Stimulated activated CD4-positive, alpha-beta T cell treated with anti-CD3 and anti-CD28 coated beads, Interleukin-2, amount 100 ng/mL, for 48 hours (primary cell): ENCODE measurements at regions not wholly inside any gene's neighbourhood (a gene's known extent, or its start where the extent isn't known, plus 50 kb on each side); places are given as distances from the start of the nearest gene placed in this dataset.
"Not testable (repeated sequence)": the region's sequence is repeated elsewhere in the genome, so short reads cannot be mapped to it uniquely, and the experiment has no call there.

Experiments
- DNase-seq, 2 donors: peaks; one replicate each; pipeline ENCODE4 v3.0.0-alpha.2; 2020

DNA sequence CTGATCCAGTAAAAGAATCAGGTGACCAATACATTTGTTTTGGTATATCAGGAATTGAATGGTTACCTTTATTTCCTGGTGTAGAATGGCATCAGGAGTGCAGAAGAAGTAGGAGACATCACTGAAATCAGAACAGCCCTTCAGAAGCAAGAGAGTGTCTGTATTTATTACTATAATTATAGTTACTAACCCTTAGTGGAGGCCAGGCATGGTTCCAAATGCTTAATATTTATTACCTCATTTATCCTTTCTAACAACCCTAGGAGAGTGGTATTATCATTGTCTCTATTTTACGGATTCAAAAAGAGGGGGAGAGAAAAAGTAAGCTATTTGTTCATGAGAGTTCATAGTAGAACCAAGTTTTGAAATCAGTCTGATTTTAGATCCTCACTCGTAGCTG is 1292.9 kb downstream of the PCDH9 start:
- DNase-seq: no peak

GRCh38 chr13:65936249-65936648 is 1293.9 kb downstream of the PCDH9 start:
- no peak for DNase-seq

GRCh38 chr13:65932587-65933239 is 1297.4 kb downstream of the PCDH9 start:
- DNase-seq: no peak

DNA sequence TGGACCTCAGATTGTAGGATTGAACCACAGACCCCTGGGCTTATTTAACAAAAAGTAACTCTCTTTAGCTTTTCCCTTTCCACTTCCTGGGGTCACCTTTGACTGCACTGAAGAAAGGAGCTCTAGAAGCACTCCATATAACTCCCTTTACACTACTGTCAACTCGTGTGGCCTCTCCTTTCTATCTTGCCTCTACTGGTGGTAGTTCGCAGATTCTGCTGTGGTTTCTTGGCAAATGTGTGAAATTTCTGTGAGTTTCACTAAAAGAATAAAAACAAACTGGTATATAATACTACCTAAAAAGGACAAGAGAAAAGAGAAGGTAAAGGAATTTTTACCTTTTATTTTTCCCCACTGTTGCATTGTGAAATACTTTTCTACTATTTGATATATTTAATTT is 1298.1 kb downstream of the PCDH9 start:
- no peak for DNase-seq

GRCh38 chr13:65929436-65929835 is 1300.7 kb downstream of the PCDH9 start:
- DNase-seq: no peak

- no peak for DNase-seq
These were observed 1303.4 kb downstream of the PCDH9 start for GRCh38 chr13:65926750-65927171.

- not testable (repeated sequence) for DNase-seq
These were observed 1307.3 kb downstream of the PCDH9 start for GRCh38 chr13:65922846-65923245.

DNA sequence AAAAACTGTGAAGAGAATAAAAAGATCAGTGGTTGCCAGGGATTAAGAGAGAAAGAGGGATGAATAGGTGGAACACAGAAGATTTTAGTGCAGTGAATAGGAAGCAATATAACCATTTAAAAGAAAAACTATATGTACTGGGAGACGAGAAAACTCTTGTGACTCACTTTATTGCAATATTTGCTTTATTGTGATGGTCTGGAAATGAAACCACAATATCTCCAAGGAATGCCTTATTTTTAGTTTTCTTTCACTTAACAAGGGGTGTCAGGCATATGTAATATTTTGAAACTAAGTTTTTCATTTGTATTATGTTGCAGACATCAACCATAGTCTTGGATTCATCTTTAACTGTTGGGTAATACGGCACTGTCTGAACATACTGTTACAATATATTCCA is 1308.2 kb downstream of the PCDH9 start:
- no peak for DNase-seq

- no peak for DNase-seq
These were observed 1312.4 kb downstream of the PCDH9 start for GRCh38 chr13:65917731-65918130.

GRCh38 chr13:65915195-65915594 is 1314.9 kb downstream of the PCDH9 start:
- no peak for DNase-seq

DNA sequence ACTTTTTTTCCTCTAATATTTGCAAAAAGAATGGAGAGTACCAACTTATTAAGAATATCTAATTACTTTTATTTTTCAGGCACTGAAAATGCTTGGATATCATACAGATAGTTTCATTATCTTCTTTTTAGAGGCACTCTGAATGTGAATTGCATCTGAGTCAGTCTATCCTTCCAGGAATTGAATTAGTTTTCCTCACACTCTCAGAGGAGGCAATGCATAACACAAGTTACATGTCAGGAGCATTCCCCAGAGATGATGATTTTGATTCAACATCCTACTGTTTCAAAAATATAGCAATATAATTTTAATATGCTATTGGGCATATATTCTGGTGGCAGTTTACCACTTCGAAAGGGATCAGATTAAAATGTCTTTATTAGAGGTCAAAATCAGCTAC is 1315.4 kb downstream of the PCDH9 start:
- DNase-seq: no peak

DNA sequence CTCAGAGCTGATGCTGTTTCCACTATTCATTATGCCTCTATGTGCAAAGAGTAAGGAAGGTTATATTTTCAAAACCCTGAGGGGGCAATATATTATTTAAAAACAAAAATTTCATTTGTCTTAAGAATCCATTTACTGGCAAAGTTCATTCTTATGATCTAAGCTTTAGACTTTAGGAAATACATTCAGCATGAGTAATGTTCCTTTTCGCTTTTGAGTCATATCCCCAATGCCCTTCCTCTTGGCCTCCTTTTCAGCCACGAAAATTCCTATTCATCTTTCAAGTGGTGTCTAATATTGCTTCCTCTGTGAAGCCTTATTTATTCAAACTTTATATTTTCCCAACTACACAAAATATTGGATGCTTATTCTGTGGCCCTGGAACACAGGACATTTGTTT is 1317.0 kb downstream of the PCDH9 start:
- no peak for DNase-seq

DNA sequence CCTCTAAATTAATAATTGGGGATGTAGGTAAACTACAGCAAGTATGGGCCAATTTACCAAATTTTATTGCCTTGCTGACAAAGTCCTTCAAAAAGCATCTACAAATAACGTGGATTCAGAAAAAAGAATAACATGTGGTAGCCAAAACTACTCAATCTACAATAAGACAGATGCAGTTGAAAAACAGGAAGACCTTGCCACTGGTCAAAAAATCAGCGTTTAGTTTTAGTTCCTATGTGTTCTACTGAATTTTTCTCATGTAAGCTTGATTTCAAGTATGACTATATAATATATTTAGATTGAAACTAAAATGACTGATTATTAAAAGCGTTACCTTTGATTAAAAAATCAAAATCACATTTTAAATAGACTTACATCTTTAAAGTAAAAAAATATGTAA is 1317.6 kb downstream of the PCDH9 start:
- DNase-seq: no peak

DNA sequence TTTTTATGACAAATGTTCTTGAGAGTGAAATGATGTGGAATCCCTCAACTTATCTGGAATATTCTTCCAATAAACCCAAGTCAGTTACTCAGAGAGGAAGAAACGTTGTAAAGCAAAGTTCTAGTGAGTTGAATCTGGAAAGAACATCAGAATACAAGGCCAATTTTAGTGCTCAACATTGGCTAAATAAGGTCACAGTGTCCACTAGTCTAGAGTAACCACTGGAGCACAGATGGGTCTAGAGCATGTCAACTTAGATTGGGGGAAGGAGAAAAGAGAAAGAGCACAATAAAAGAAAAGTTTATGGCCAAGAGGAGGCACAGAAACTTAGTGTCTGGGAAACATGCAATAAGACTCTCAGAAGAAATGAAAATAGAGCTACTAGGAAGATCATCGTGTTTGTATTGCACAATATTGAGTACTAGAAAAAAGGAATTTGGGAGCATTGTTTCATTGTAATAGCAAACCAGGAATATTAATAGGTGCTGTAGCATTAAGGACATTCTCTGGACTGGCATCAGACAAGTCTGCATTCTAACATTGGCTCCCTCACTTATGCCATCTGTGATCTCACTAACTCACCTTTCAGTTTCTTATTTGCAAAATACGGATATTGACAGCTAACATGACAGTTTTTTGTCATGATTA is 1318.5 kb downstream of the PCDH9 start:
- no peak for DNase-seq

- no peak for DNase-seq
These were observed 1320.6 kb downstream of the PCDH9 start for GRCh38 chr13:65909501-65909900.

- DNase-seq: no peak
These were observed 1322.2 kb downstream of the PCDH9 start for GRCh38 chr13:65907666-65908525.

DNA sequence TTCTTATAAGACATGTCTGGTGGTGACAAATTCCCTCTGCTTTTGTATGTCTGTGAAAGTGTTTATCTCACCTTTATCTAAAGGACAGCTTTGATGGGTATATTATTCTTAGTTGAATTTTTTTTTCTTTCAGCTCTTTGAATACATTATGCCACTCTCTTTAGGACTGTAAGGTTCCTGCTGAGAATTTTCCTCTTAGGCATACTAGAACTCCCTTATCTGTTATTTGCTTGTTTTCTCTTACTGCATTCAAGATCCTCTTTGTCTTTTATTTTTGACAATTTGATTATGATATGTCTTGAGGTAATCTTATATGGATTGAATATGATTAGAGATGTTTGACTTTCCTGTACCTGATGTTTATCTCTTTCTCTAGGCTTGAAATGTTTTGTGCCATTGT is 1328.4 kb downstream of the PCDH9 start:
- no peak for DNase-seq

DNA sequence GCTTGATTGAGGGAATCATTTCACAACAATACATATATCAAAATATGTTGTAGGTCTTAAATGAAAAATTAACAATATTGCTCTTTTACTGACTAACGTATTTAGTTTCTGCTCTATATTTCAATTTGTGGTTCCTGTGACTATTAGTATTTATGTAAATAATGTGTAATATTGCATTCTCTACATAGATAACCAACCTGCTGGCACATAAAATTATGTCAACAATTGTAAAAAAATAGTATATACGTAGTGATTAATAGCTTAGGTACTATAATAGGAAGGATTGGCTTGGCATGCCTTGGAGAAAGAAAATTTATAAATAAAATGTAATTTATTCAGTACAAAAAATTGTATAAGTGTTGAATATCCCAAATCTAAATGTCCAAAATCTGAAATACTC is 1336.1 kb downstream of the PCDH9 start:
- no peak for DNase-seq

DNA sequence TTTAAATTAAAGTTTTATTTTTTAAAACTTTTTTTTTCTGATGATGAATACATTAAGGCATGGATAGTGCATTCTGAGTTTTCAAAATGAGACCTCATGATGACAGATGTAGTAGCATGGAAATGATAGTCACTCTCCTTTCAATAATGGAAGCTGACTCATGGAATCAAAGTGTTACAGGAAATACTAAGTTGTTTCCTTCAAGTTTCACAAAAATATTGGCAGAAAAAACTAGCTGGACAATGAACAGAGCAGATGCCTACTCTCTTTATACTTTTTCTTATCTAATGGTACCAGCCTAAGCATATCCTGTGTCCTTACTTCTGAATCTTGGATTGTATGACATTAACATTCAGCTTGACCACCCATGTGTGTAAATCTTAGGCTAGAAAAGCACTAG is 1337.3 kb downstream of the PCDH9 start:
- DNase-seq: no peak

GRCh38 chr13:65889368-65889767 is 1340.8 kb downstream of the PCDH9 start:
- no peak for DNase-seq

DNA sequence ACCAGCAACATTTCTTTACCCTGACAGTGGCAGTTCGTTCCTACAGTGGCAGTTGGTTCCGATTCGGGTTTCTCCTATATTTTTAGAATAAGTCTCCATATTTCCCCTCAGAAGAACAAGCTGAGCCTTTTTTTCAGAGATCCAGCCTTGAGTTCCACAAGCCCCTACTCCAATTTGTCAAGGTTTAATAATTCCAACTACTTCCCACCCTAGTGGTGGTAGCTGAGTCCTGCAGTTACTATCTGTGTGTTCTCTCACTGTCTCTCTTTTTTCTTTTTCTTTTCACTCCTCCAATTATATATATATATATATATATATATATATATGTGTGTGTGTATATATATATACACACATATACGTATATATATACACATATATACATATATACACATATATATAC is 1347.3 kb downstream of the PCDH9 start:
- DNase-seq: no peak

DNA sequence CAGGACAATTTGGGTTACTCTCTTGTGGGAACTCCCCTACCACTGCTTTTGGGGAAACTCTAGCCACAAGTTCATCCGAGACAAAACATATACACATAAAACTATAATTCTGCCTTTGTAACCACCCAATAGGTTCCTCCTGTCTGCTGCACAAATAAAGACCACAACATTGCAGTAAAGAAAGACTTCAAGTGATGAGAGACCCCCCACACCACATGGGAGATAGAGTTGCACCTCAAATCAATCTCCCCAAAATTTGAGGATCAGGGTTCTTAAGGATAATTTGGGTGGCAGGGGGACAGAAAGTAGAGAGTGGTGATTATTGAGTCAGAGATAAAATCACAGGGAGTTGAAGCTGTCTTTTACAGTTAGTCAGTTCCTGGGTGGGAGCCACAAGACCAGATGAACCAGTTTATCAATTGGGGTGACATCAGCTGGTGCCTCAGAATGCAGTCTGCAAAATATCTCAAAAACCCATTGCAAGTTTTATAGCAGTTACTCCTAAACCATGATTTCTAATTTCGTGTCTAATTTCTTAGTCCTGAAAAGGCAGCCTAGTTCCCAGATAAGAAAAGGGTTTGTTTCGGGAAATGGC is 1348.5 kb downstream of the PCDH9 start:
- DNase-seq: no peak

DNA sequence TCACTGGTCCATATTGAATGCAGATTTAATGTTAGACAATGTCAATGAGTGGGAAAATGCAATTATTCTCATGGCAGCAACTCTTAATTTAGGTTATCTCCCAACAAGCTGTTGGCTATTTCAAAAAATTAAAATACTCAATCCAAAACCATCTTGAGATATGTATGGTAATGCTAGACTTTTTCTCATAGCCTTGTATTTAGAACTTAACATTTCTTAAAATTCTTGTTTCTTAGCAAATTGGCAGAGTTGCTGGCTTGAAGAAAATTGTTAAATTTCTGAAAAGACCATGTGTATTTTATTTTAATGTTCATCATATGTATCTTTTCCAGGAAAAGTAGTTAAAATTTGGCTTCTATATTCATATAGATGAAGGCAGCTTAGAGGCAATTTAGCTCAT is 1355.1 kb downstream of the PCDH9 start:
- no peak for DNase-seq

DNA sequence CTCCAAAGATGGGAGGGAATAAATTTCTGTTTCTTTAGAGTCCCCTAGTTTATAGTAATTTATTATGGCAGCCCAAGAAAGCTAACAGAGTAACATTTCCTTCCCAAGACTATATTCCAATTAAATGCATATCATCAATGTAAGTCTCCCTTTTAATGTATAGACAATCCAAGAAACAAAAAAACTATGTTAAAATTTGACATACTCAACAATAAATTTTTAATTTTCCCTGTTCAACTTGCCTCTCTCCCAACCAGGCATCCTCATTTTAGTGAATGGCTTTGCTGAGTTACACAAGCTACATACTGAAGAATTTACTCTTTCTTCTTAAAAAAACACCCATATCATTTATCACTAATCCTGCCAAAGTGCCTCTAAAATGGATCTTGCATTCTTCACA is 1357.7 kb downstream of the PCDH9 start:
- DNase-seq: no peak
